ENCODE measurements at regions not wholly inside any gene's neighbourhood (a gene's known extent, or its start where the extent isn't known, plus 50 kb on each side); places are given as distances from the start of the nearest gene placed in this dataset.

DNA sequence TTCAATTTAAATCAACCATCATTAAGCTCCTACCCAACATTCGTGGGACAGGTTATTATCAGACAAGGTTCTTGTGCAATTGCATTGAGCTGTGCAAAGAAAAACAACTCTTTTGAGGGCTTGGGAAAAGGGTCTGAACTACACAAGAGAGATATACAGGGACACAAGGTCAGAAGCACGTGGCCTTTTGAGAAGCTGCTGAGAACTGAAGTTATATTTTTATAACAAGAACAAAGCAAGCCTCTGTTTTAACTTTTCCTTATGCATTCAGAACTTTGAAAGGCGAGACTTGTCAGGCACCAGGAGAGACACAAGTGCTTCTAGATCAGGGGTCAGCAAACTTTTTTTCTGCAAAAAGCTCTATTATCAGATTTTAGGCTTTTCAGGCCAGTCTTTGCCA, 274.8 kb upstream of the VCX start:
- TF ChIP-seq SMC3 (IDR thresholded peaks at IDR 0.05) = no peak
- TF ChIP-seq, protein P1, sequence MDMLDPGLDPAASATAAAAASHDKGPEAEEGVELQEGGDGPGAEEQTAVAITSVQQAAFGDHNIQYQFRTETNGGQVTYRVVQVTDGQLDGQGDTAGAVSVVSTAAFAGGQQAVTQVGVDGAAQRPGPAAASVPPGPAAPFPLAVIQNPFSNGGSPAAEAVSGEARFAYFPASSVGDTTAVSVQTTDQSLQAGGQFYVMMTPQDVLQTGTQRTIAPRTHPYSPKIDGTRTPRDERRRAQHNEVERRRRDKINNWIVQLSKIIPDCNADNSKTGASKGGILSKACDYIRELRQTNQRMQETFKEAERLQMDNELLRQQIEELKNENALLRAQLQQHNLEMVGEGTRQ (IDR thresholded peaks at IDR 0.05) = no peak
